NCI-H82 (cell line): ENCODE measurements at regions not wholly inside any gene's neighbourhood (a gene's known extent, or its start where the extent isn't known, plus 50 kb on each side); places are given as distances from the start of the nearest gene placed in this dataset.

Experiments
- DNase-seq: peaks from one replicate; lab custom pipeline; 2025; lab: John Stamatoyannopoulos, UW

GRCh38 chr1:172952516-172952915 is 98.2 kb downstream of the TNFSF18 start:
- peak; percentile 50 for DNase-seq

DNA sequence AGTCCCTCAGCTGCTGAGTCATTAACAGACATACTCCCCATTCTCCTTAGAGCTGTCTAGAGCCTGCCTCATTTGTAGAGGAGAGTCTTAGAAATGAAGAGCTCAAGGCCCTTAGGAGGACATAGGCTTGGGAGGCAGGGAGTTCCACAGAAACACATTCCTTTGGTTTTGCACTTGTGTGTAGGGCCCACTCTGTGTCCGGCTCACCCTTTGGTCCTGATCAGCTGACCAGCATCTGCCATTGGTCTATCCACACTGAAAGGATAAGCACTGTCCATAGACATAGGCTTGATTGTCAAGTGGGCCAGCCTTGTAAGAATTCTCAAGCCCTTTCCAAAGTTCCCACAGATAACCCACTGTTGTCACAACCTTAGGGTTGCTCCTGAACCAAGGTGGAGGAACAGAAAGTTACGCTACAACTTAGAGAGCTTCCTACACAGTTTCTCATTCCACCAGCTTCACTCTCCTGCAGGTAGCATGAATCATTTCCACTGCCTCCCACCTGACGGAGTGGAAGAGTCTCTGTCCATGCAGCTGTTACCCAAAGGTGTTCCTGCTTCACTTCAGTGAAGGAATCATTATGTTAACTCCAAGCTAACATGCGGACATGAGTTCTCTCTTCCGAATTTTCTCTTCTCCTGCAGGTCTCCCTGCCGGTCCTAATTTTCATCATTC is 96.1 kb downstream of the TNFSF18 start:
- no peak for DNase-seq

DNA sequence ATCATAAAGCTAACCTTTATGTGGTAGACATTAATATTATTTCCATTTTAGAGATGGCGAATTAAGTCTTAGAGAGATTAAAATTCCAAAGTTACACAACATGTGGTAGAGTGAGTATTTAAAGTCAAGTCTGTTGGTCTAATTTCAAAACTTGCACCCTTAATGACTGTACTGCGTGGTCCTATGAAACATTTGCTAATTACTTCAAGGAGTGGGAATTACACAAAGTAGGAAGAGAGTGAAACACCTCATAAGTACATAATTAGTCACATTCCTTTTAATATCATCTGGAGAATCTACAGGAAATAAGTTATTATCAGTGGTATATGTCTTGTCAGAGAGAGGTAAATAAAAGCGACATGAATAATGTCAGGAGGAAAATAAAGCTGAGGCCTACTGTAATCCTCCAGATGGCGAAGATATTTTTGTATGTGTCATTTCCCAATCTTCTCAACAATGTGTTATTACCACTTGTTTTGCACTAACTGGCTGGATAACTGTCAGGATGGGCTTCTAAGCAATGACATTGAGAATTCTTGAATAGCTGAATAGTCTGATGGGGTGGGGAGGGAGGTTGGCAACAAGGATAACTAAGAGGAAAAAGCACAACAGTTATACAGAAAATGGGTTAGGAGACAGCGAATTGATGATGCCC is 95.5 kb downstream of the TNFSF18 start:
- DNase-seq = peak; percentile 7

DNA sequence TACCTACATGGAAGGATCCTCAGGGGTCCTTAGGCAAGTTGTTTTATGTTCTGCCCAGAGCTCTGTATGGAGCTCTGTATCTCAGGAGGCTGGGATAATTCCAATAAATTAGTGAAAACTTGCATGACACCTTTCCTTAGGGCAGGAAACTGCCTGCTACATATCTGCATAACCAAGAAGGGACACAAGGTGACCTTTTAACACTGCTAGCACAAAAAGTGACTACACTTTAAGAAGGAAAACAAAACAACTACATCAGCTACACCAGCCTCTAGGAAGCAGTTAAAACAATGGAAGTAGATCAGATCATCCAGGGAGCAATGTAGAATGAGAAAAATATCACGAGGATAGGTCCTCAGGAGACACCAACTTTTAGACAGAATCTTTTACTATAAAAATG is 93.9 kb downstream of the TNFSF18 start:
- DNase-seq = no peak

DNA sequence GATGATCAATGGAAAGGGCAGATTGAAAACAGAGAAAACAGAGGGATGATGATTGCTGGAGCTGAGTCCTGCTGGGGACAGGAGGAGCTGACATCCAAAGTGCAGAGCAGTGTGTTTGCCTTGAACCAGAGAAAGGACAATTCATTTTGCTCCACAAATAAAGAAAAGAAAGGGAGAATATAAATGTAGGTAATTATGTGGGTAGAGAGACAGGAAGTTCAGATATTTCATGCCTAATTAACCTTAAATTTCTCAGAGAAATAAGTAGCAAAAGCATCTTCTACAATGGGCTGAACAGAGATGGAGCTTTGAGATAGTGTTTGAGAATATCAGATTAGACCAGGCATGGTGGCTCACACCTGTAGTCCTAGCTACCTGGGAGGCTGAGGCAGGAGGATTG is 93.2 kb downstream of the TNFSF18 start:
- DNase-seq = no peak

DNA sequence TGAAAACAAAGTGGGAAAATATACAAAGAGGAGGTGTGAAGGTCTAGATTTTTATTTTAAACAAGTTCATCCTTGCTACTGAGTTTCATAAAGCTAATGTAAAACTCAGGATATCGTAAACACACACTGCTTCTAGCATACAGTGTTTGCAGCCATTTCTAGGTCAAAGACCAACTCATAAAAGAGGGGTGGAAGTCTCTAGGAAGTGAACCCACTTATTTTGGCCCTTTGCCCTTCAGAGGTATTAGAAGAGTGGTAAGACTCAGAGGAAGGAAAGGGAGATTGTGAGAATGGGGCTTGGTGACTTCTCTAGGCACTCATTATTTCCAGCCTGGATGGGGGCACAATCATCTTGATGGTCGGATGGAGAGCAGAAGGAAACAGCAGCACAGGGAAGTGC is 91.2 kb downstream of the TNFSF18 start:
- no peak for DNase-seq

DNA sequence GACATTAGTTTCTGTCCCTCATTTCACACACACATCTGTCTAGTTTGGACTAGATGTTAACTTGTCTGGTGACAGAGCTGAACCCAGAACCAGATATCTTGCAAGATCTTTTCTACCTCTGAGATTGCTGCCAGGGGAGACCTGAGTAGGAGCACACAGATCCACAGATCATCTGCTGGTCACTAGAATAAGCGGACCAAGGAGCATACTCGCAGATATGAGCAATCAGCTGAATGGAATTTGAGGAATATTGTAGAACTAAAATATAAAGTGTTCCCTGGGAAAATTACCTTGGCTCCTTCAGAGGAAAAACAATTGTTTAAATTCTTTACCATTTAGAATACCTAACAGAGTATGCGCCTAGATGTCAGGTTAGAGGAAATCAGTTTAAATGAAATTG is 90.7 kb downstream of the TNFSF18 start:
- DNase-seq = no peak

DNA sequence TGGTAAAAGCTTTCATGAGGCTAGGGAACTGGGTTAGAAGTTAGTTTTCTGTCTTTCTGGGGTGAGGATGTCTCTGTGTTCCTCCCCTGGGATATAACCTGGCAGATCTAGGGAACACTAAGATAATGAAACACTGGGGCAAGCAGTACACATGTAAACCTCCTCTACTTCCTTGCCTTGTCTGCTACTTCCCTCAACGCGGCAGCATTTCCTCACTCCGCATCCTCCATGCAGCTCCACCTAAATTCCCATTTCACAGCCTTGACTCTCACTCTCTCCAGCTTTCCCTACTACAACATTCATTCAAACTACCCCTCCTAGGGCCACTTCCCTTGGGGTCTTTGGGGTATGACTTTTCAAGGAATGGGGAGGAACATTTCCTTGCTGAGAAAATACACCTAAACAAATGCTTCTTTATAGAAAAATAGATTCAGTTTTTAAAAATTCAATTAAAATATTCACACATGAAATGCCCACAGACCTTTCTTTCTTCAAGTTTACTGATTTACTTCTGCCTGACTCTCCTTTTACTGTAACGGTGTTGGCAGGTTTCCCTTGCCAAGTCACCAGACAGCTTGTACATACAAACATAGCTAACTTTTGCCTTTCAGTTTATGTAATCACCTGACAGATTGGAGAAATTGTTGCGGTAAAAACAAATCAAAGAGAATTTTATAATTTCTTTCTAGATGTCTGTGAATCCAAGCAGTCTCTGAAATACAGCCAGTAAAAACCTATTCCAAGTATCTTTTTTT is 90.1 kb downstream of the TNFSF18 start:
- no peak for DNase-seq

DNA sequence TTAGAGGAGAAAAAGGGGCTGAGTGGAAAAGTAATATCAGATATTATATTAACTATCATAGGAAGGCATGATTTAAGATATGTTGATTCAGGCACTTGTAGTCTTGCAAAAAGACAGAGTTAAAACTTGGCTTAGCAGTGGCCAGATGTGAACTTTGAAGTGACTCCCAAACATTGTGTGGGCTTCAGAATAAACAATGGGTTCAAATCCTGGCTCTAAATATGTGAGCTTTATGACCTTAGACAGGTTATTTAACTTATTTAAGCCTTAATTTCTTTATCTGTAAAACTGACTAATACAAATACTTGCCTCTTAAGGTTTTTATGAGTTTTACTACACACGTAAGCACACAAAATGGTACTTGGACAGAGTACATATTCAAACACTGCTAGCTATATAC is 85.9 kb downstream of the TNFSF18 start:
- no peak for DNase-seq

- DNase-seq = no peak
These were observed 83.7 kb downstream of the TNFSF18 start for GRCh38 chr1:172966844-172967540.

DNA sequence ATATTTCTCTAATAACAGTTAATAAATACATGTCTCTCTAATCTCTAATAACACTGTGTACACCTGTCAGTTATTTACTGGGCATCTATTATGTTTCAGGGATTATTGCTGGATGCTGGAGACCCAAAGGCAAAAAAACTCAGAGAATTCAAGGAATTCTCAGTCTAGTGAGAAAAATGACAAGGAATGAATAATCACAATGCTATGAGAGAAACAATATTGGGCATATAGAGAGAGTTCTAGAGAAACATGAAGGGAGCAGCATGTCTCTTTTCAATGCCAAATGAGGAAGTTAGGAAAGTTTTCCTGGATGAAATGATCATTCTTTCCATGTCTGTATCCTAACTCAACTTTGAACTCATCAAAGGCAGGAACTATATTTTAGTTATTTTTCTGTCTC is 82.8 kb downstream of the TNFSF18 start:
- DNase-seq = no peak

DNA sequence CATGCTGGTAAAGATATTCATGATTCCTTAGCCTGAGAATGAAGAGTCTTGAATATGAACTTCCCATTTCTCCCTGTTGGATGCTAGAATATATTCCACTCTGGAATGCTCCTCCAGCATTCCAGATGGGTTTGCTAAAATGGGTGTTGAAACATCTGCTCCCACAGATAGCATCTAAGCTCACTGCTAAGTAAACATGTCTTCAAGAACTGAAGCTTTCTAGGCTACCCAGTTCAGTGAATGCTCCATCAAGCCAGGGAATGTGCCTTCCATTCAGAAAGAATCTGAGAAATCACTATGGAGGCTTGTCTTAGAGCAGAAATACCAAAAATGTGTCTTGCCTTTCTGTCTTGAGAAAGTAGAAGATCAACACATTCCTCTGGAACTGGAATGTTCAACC is 81.1 kb downstream of the TNFSF18 start:
- DNase-seq = no peak

DNA sequence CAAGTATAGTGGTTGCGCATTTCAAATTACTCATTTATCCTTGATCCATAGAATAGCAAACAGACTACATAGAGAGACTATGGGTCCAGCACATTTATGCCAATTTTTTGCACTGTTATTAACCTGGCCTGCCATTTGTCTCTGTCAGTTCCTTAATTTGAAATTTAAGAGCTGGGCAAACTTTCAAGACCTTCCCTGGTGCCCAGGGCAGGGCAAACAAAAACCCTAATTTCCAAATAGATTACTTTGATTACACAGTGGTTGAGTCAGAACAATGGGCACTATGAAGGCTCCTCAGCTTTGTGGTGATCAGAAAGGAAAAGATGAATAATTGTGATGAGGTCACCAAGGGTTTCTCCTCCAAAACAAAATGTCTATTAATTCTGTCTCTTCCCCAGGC is 80.6 kb downstream of the TNFSF18 start:
- no peak for DNase-seq

GRCh38 chr1:172971241-172971640 is 79.5 kb downstream of the TNFSF18 start:
- no peak for DNase-seq

DNA sequence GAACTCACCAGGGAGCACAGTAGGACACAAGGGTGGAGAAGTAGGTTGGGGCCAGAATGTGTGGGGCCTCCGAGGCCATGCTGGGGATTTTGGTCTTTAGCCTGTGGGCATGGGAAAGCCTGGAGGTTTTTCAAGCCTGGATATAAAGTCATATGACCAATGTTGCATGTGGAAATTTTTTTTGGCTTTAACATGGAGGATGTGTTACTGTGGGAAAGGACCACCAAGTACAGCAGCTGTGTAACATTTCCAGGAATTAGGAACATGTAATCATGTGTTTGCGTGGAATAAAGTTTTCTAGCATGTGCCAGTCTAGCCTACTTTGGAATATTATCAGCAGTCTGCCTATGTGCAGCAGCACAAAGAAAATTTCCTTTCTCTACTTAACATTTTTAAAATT is 78.5 kb downstream of the TNFSF18 start:
- no peak for DNase-seq

DNA sequence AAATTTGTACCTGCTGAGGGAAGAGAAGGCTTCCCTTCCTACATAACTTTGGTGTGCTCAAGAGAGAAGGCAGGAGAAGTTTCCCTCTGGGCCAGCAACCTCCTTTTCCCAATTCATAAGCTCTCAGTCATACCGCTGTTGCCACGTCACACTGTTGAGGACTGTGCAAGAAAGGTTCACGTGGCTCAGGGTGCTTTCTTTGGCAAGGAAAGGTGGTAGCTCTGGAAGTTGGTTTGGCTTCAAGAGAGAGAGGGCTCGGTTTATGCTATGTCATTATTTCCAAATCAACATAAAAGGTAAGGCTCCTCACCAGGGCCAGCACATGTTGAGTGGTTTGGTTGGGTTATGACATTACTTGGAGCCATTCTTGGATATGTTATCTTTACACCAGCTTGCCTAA is 77.3 kb downstream of the TNFSF18 start:
- no peak for DNase-seq

- no peak for DNase-seq
These were observed 74.3 kb downstream of the TNFSF18 start for GRCh38 chr1:172976222-172977041.

- no peak for DNase-seq
These were observed 73.3 kb downstream of the TNFSF18 start for GRCh38 chr1:172977296-172978017.

DNA sequence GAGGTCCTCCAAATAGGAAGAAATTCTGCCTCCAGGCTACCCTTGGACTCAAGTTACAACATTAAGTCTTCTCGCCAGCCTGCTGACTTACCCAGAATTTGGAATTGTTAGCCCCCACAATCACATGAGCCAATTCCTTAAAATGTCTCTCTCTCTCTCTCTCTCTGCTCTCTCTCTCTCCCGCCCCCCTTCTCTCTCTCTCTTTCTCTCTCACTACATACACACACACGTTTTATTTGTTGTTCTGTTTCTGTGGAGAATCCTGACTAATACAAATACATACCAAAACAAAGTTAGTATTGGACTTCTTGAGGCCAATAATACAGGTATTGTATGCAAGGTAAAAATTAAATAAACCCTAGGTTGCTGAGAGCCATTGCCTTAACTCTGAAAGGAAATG is 72.1 kb downstream of the TNFSF18 start:
- DNase-seq = no peak

DNA sequence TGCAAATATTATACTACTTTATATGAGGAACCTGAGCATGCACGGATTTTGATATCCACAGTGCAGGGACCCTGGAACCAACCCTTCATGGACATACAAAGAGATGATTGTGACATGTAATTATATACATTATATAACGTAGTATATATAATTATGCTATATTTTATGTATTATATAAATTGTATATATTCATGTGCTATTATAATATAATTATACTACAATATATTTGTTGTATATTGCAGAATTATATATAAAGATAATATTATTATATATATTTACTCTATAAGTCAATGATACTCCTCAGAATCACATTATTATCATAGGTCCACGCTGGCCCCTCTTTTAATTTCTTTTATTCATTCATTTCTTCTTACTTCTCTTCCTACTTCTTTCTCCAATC is 70.9 kb downstream of the TNFSF18 start:
- no peak for DNase-seq

- DNase-seq = no peak
These were observed 70.3 kb downstream of the TNFSF18 start for GRCh38 chr1:172980456-172980855.
